Liver (tissue), 3 donors: ENCODE measurements at regions not wholly inside any gene's neighbourhood (a gene's known extent, or its start where the extent isn't known, plus 50 kb on each side); places are given as distances from the start of the nearest gene placed in this dataset.

Experiments
- EGR1 ChIP-seq, 2 donors: IDR thresholded peaks; 2 replicates each; pipeline ENCODE4 v1.6.1; 2016 to 2018; ENCODE audit warnings: antibody characterized with exemption in 2 of 2, low read depth in 2 of 2
- GABPA ChIP-seq, 2 donors: IDR thresholded peaks in 1 of 2; conservative IDR thresholded peaks in 1 of 2; 2 replicates each; pipeline ENCODE4 v1.6.1; 2016; ENCODE audit warnings: antibody characterized with exemption in 2 of 2, mild to moderate bottlenecking in 1 of 2, moderate library complexity in 1 of 2
- JUND ChIP-seq, 2 donors: IDR thresholded peaks; 2 replicates each; pipeline ENCODE4 v1.6.1; 2016; ENCODE audit warnings: antibody characterized with exemption in 2 of 2
- RAD21 ChIP-seq, 2 donors: IDR thresholded peaks; 2 replicates each; pipeline ENCODE4 v1.6.1; 2016; ENCODE audit warnings: antibody characterized with exemption in 2 of 2, mild to moderate bottlenecking in 2 of 2
- SP1 ChIP-seq: IDR thresholded peaks from 2 replicates; pipeline ENCODE4 v1.6.1; 2018; ENCODE audit warnings: antibody characterized with exemption, mild to moderate bottlenecking
- TF ChIP-seq, protein P1 (sequence below): IDR thresholded peaks from 2 replicates; pipeline ENCODE4 v1.6.1; 2016; ENCODE audit warnings: antibody characterized with exemption
- TF ChIP-seq, protein P2 (sequence below): fragments of 150-350 bp; IDR thresholded peaks from 2 replicates; pipeline ENCODE4 v1.5.1; 2017; ENCODE audit warnings: improper control_type of control experiment, low read depth, low read length; ENCODE audit not compliant: missing input control
- TF ChIP-seq, protein P3 (sequence below): IDR thresholded peaks from 2 replicates; pipeline ENCODE4 v1.6.1; 2016; ENCODE audit warnings: antibody characterized with exemption, mild to moderate bottlenecking
- donor health status: healthy.
- donor health status: healthy.

DNA sequence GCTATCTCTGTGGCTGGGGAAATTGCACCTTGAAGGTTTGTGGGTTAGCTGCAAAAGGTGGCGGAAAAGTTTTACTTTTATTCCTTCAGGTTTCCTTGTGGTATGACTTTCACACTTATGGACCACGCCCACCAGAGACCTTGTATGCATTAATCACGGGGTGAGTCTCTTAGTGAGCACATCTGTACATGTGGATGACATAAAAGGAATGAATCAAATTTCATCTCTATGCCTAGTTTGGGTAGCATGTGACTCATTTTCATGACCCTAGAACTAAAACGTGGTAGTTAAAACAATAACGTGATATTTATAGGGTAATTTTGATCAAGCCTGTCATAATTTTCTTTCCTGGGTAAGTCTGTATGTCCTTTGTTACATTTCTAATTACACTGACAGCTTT lies 141.7 kb downstream of the PDCD6IP start:
- TF ChIP-seq, protein P1, sequence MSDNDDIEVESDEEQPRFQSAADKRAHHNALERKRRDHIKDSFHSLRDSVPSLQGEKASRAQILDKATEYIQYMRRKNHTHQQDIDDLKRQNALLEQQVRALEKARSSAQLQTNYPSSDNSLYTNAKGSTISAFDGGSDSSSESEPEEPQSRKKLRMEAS: no peak
- TF ChIP-seq, protein P2, sequence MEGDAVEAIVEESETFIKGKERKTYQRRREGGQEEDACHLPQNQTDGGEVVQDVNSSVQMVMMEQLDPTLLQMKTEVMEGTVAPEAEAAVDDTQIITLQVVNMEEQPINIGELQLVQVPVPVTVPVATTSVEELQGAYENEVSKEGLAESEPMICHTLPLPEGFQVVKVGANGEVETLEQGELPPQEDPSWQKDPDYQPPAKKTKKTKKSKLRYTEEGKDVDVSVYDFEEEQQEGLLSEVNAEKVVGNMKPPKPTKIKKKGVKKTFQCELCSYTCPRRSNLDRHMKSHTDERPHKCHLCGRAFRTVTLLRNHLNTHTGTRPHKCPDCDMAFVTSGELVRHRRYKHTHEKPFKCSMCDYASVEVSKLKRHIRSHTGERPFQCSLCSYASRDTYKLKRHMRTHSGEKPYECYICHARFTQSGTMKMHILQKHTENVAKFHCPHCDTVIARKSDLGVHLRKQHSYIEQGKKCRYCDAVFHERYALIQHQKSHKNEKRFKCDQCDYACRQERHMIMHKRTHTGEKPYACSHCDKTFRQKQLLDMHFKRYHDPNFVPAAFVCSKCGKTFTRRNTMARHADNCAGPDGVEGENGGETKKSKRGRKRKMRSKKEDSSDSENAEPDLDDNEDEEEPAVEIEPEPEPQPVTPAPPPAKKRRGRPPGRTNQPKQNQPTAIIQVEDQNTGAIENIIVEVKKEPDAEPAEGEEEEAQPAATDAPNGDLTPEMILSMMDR: no peak
- TF ChIP-seq JUND (IDR thresholded peaks at IDR 0.05): no peak
- no peak for TF ChIP-seq RAD21 (IDR thresholded peaks at IDR 0.05)
- TF ChIP-seq SP1: no peak
- no peak for TF ChIP-seq GABPA (IDR thresholded peaks at IDR 0.05 in 1 of 2, conservative IDR thresholded peaks at IDR 0.05 in 1 of 2)
- TF ChIP-seq EGR1 (IDR thresholded peaks at IDR 0.05; ENCODE audit: low read depth in 2 of 2): no peak
- TF ChIP-seq, protein P3, sequence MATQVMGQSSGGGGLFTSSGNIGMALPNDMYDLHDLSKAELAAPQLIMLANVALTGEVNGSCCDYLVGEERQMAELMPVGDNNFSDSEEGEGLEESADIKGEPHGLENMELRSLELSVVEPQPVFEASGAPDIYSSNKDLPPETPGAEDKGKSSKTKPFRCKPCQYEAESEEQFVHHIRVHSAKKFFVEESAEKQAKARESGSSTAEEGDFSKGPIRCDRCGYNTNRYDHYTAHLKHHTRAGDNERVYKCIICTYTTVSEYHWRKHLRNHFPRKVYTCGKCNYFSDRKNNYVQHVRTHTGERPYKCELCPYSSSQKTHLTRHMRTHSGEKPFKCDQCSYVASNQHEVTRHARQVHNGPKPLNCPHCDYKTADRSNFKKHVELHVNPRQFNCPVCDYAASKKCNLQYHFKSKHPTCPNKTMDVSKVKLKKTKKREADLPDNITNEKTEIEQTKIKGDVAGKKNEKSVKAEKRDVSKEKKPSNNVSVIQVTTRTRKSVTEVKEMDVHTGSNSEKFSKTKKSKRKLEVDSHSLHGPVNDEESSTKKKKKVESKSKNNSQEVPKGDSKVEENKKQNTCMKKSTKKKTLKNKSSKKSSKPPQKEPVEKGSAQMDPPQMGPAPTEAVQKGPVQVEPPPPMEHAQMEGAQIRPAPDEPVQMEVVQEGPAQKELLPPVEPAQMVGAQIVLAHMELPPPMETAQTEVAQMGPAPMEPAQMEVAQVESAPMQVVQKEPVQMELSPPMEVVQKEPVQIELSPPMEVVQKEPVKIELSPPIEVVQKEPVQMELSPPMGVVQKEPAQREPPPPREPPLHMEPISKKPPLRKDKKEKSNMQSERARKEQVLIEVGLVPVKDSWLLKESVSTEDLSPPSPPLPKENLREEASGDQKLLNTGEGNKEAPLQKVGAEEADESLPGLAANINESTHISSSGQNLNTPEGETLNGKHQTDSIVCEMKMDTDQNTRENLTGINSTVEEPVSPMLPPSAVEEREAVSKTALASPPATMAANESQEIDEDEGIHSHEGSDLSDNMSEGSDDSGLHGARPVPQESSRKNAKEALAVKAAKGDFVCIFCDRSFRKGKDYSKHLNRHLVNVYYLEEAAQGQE: no peak
